SK-N-SH treated with all-trans-retinoic acid at 6 μM for 48 hours (cell line): ENCODE measurements at regions not wholly inside any gene's neighbourhood (a gene's known extent, or its start where the extent isn't known, plus 50 kb on each side); places are given as distances from the start of the nearest gene placed in this dataset.

Experiments
- CSDC2 ChIP-seq: fragments of 250-450 bp; sonication (Bioruptor Pico); IDR thresholded peaks from 2 replicates; pipeline ENCODE4 v1.5.0; 2020; ENCODE audit warnings: mild to moderate bottlenecking, moderate library complexity
- CSRNP3 ChIP-seq: fragments of 250-450 bp; sonication (Bioruptor Pico); IDR thresholded peaks from 2 replicates; pipeline ENCODE4 v1.5.1; 2021; ENCODE audit warnings: mild to moderate bottlenecking, moderate library complexity
- ESRRG ChIP-seq: fragments of 250-450 bp; sonication (Bioruptor Pico); IDR thresholded peaks from 2 replicates; pipeline ENCODE4 v1.6.1; 2021; ENCODE audit warnings: mild to moderate bottlenecking
- GLIS3 ChIP-seq: fragments of 250-450 bp; sonication (Bioruptor Pico); IDR thresholded peaks from 2 replicates; pipeline ENCODE4 v1.5.0; 2020; ENCODE audit warnings: mild to moderate bottlenecking, moderate library complexity
- ISL1 ChIP-seq: fragments of 250-450 bp; sonication (Bioruptor Pico); IDR thresholded peaks from 2 replicates; pipeline ENCODE4 v2.1.2; 2022; ENCODE audit warnings: mild to moderate bottlenecking, moderate library complexity
- RARB ChIP-seq: fragments of 250-450 bp; sonication (Bioruptor Pico); IDR thresholded peaks from 2 replicates; pipeline ENCODE4 v1.8.0; 2021; ENCODE audit warnings: mild to moderate bottlenecking, moderate library complexity
- SNAI2 ChIP-seq: fragments of 250-450 bp; sonication (Bioruptor Pico); IDR thresholded peaks from 2 replicates; pipeline ENCODE4 v1.5.0; 2020; ENCODE audit warnings: mild to moderate bottlenecking, moderate library complexity
- TOX ChIP-seq: fragments of 250-450 bp; sonication (Bioruptor Pico); IDR thresholded peaks from 2 replicates; pipeline ENCODE4 v1.8.0; 2021; ENCODE audit warnings: mild to moderate bottlenecking, moderate library complexity, borderline replicate concordance
- TSHZ2 ChIP-seq: fragments of 250-450 bp; sonication (Bioruptor Pico); IDR thresholded peaks from 2 replicates; pipeline ENCODE4 v1.5.0; 2020; ENCODE audit warnings: mild to moderate bottlenecking, moderate library complexity
- ZC3H10 ChIP-seq: fragments of 250-450 bp; sonication (Bioruptor Pico); IDR thresholded peaks from 2 replicates; pipeline ENCODE4 v1.5.1; 2021; ENCODE audit warnings: mild to moderate bottlenecking, moderate library complexity
- ZFP30 ChIP-seq: fragments of 450-650 bp; formaldehyde crosslinking; IDR thresholded peaks from 2 replicates; pipeline ENCODE4 v1.5.0; 2022; ENCODE audit warnings: mild to moderate bottlenecking, moderate library complexity
- ZNF565 ChIP-seq: fragments of 450-650 bp; formaldehyde crosslinking; conservative IDR thresholded peaks from 2 replicates; pipeline ENCODE4 v1.5.0; 2020; ENCODE audit warnings: low read depth, mild to moderate bottlenecking, moderate library complexity
- ZNF70 ChIP-seq: fragments of 450-650 bp; formaldehyde crosslinking; IDR thresholded peaks from 2 replicates; pipeline ENCODE4 v1.5.0; 2020; ENCODE audit warnings: mild to moderate bottlenecking, moderate library complexity

DNA sequence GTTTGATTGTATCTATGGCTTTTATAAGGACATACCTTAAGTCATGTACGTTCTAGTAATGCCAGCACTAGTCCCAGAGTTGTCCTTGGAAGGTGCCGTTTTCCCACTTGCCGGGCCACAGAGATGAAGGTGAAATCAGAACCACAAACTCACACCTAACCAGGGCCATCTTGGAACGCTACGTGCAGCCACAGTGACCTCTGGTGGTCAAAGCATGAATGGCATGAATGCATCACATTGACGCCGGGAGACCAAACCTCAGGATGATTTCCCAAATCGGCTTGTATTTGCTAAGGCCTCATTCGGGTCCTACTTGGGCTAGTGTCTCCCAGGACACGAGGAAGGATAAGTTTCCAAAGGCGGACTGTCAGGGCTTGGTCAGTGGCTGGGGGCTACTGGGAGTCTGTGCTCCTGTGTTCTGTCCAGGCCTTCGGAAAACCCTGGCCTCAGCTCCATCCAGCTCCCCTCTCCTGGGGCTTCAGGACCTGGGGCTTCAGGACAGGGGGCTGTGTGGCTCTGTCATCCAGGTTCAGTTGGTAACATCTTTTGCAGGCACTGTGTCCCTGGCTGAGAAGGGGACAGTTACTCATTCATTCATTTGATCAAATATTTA is 260.5 kb downstream of the PRDM2 start:
- no peak for TF ChIP-seq ZNF70 (CRISPR knock-in tag)
- TF ChIP-seq SNAI2, result no peak
- TF ChIP-seq RARB (CRISPR knock-in tag), result no peak
- no peak for TF ChIP-seq CSRNP3
- TF ChIP-seq CSDC2 (CRISPR knock-in tag), result no peak
- no peak for TF ChIP-seq TOX (CRISPR knock-in tag)
- TF ChIP-seq ISL1 (CRISPR knock-in tag), result no peak
- TF ChIP-seq ESRRG (CRISPR knock-in tag), result no peak
- TF ChIP-seq GLIS3, result no peak
- no peak for TF ChIP-seq ZC3H10 (CRISPR knock-in tag)
- no peak for TF ChIP-seq ZNF565 (CRISPR knock-in tag)
- TF ChIP-seq ZFP30 (CRISPR knock-in tag), result no peak
- TF ChIP-seq TSHZ2, result no peak
